NOMO-1 treated with DMSO at 0.1 percent for 48 hours (cell line): ENCODE measurements at regions not wholly inside any gene's neighbourhood (a gene's known extent, or its start where the extent isn't known, plus 50 kb on each side); places are given as distances from the start of the nearest gene placed in this dataset.
"Not testable (repeated sequence)": the region's sequence is repeated elsewhere in the genome, so short reads cannot be mapped to it uniquely, and the experiment has no call there.

Experiments
- DNase-seq: peaks from one replicate; lab custom pipeline; 2025; ENCODE audit not compliant: unreplicated experiment; lab: John Stamatoyannopoulos, UW

- no peak for DNase-seq
These were observed 132.6 kb downstream of the PRL start for GRCh38 chr6:22164236-22164635.

GRCh38 chr6:22171006-22171405, 125.8 kb downstream of the PRL start:
- not testable (repeated sequence) for DNase-seq

GRCh38 chr6:22171885-22172284, 125.0 kb downstream of the PRL start:
- DNase-seq = not testable (repeated sequence)

- DNase-seq = no peak
These were observed 123.5 kb downstream of the PRL start for GRCh38 chr6:22173311-22173710.

GRCh38 chr6:22180250-22180649, 116.6 kb downstream of the PRL start:
- not testable (repeated sequence) for DNase-seq

DNA sequence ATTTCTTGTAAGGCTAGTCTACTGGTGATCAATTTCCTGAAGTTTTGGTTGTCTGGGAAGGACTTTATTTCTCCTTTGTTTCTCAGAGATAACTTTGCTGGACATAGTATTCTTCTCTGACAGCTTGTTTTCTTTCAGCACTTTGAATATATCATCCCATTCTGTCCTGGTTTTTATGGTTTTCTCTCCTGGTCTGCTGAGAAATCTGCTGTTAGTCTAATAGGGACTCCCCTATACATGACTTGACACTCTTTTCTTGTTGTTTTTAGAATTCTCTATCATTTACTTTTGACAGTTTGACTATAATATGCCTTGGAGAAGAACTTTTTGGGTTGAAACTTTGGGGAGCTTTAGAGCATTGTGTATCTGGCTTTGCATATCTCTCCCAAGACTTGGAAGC, 112.5 kb downstream of the PRL start:
- no peak for DNase-seq

- DNase-seq = no peak
These were observed 106.9 kb downstream of the PRL start for GRCh38 chr6:22189946-22190345.

DNA sequence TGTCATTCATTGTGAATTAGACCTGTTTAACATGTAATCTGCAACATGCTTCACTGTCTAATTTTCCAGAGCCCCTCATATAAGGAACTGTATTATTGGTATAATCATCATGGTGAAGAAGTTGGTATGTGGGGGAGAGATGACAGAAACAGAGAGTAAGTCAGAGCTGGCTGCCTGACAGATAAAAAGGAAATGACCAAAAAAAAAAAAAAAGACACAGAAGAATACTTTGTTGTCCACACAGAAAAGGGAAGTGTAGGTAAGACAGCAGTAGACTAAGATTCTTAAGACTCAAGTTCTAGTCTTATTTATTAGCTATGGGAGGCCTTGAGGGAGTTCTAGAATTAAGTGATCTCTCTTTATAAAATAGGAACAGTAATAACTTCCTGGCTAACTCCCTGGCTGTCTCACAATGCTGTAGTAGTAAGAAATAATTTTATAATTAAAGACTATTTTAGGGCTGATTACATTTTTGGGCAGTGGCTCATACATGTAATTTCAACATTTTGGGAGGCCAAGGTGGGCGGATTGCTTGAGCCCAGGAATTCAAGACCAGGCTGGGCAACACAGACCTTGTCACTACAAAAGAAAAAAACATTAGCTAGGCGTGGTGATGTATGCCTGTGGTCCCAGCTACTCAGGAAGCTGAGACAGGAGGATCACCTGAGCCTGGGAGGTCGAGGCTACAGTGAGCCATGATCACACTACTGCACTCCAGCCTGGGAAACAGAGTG, 102.5 kb downstream of the PRL start:
- DNase-seq = peak; percentile 2

DNA sequence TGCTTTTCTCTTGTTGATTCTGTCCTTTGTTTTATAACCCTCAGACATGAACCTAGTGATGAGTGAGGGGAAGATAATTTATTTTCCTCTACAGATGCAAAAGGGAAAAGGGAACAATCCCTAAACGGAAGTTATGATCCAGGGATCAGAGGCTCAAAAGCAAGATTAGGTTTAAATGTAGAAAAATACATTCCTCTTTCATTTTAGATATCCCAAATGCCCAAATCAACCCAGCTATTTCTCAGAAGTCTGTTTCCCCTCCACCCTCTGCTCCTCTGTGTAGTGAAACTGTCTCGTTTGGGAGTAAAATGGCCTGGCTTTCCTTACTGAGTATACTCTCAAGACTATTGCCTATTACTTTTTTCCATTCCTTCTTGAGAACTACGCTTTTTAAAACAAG, 97.1 kb downstream of the PRL start:
- DNase-seq = no peak

DNA sequence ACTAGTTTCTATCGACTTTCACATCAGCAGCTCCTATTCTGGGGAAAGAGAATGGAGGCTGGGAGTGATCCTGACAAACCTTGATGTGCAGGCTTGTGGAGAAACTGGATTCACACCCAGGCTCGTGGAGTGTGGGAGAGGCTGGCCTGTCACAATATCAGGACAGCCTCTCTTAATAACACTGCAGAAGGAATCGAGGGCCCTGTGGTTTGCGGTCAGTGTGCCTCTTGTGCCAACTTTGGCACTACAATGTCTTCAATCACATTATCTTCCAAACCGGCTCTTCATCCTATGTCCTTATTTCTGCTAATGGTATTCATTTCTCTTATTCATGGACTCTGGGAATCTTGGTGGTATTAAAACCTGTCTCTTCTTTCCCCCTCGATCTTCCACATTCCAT, 92.7 kb downstream of the PRL start:
- DNase-seq = no peak

DNA sequence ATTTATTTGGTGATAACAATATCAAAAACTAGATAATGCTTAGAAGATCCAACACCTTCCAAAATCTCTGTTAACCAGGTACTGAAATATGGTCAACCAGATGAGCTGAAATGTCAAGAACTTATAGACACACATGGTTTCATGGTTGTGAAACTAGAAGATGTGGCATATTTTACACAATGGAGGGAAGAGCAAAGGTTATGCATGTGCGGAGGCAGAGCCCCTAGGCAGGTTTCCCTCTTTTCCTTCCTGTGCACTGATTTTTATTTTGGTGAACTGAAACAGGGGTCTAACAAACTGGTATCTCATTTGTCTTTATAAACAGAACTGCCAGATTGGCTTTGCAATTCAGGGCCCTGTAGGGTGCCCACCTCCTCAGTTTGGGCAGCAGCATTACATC, 91.6 kb downstream of the PRL start:
- DNase-seq = no peak

DNA sequence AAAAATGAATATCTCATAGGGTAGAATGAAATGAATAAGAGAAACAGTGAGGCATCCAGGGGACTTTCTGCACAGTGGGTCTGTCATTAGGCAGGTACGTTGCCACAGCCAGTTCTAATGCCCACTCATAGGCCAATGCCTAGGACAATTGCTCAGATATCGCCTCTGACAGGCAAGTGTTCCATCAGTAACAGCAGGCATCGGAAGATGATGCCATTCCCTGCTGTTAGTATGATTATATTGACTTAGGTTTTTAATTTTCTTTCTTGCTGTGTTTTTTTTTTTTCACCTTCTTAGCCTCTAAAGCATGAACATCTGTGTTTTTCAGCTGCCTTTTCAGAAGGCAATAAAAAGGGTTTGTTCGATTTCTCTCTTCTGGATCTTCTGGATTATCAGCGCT, 90.7 kb downstream of the PRL start:
- no peak for DNase-seq

GRCh38 chr6:22208026-22208425, 88.8 kb downstream of the PRL start:
- no peak for DNase-seq

- DNase-seq = no peak
These were observed 82.5 kb downstream of the PRL start for GRCh38 chr6:22214314-22214713.

- not testable (repeated sequence) for DNase-seq
These were observed 81.4 kb downstream of the PRL start for GRCh38 chr6:22215474-22215873.

- DNase-seq = no peak
These were observed 78.4 kb downstream of the PRL start for GRCh38 chr6:22218410-22218809.

DNA sequence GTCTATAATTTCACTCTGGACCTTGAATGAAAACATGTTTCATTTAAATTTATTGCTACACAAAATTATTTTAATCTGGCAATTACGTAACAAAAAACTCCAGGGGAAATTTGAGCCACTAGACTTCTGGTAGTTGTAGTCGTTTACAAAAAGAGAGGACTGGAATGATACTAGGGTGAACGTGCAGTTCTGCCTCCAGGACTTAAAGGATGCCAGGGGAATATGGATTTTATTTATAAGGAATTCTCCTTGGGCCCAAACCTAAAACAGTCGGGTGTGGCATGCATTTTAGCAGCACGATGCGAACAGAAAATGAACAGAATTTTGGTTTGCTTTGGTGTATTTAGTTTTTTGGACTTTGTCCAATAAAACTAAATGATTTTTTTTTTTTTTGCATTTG, 76.9 kb downstream of the PRL start:
- DNase-seq = no peak

- DNase-seq = no peak
These were observed 75.6 kb downstream of the PRL start for GRCh38 chr6:22221211-22221610.

GRCh38 chr6:22221630-22222029, 75.2 kb downstream of the PRL start:
- no peak for DNase-seq

GRCh38 chr6:22222469-22222868, 74.4 kb downstream of the PRL start:
- DNase-seq = no peak

GRCh38 chr6:22227824-22228610, 68.8 kb downstream of the PRL start:
- DNase-seq = no peak

- DNase-seq = no peak
These were observed 65.8 kb downstream of the PRL start for GRCh38 chr6:22231050-22231449.

- DNase-seq = no peak
These were observed 65.2 kb downstream of the PRL start for GRCh38 chr6:22231616-22232015.
